HG02981 (cell line): ENCODE measurements at regions not wholly inside any gene's neighbourhood (a gene's known extent, or its start where the extent isn't known, plus 50 kb on each side); places are given as distances from the start of the nearest gene placed in this dataset.
"Not testable (repeated sequence)": the region's sequence is repeated elsewhere in the genome, so short reads cannot be mapped to it uniquely, and the experiment has no call there.

Source experiments
- ATAC-seq: cut with Tn5 transposase; IDR thresholded peaks from one replicate; pipeline ENCODE4 v1.9.1; 2021; ENCODE audit warnings: mild to moderate bottlenecking, moderate library complexity; ENCODE audit not compliant: unreplicated experiment

DNA sequence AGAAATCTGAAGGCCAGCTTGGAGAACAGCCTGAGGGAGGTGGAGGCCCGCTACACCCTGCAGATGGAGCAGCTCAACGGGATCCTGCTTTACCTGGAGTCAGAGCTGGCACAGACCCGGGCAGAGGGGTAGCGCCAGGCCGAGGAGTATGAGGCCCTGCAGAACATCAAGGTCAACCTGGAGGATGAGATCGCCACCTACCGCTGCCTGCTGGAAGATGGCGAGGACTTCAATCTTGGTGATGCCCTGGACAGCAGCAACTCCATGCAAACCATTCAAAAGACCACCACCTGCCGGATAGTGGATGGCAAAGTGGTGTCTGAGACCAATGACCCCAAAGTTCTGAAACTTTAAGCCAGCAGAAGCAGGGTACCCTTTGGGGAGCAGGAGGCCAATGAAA is 318.4 kb downstream of the ZFHX3 start:
- not testable (repeated sequence) for ATAC-seq

DNA sequence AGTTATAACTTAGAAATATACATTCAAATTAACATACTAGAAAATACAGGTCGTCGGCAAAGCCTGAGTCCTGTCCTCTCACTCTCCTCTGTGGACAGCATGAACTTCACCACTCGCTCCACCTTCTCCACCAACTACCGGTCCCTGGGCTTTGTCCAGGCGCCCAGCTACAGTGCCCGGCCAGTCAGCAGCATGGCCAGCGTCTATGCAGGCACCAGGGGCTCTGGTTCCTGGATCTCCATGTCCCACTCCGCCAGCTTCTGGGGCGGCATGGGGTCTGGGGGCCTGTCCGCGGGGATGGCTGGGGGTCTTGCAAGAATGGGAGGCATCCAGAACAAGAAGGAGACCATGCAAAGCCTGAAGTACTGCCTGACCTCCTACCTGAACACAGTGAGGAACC is 319.4 kb downstream of the ZFHX3 start:
- ATAC-seq, result no peak

DNA sequence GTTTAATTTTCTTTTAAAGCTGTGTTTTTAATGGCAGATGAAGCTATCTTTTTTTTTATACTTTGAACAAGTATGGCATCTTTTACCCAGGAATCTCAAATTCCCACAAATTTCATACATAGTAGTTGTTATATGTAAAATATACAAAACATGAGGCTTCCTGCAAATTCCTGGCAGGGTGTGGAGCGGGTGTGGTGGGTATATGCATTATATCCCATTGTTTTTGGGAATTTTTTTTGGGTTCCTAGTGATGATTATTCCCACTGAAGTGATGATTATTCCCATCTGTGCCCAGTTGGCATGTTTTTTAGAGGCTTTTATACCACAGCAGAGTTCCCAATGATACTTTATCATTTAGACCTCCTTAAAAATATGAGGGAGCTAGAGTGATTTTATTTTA is 320.4 kb downstream of the ZFHX3 start:
- ATAC-seq, result no peak

DNA sequence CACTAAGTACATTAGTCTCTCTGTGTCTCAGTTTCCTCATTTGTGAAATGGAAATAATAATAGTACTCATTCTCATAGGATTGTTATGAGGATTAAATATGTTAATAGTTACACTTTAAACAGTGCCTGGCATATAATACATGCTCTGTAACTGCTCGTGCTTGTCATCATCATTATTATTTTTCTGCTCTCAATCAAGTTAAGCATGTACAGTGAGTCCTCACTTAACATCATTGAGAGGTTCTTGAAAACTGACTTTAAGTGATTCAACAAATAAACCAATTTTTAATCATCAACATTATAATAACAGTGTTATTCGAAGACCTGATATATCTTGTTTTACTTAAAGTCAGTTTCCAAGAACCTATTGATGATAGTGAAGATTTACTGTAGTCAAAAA is 322.3 kb downstream of the ZFHX3 start:
- no peak for ATAC-seq

DNA sequence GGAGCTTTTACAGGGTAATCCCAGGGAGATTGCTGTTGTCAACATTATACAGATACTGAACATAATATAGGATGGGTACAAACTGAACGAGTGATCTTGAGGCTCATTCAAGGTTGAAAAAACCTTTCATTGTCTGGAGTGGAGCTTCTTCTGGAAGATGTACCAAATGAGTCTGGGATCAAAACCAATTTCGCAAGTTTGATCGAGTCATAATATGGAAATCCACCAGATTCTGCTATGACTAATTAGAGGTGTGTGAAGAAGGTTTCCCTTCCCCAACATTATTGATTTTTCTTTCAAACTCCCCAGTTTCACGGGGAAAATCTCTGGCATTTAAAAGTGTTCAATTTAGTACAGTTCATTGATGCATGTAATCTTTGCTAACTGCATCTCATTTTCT is 324.1 kb downstream of the ZFHX3 start:
- ATAC-seq, result no peak

DNA sequence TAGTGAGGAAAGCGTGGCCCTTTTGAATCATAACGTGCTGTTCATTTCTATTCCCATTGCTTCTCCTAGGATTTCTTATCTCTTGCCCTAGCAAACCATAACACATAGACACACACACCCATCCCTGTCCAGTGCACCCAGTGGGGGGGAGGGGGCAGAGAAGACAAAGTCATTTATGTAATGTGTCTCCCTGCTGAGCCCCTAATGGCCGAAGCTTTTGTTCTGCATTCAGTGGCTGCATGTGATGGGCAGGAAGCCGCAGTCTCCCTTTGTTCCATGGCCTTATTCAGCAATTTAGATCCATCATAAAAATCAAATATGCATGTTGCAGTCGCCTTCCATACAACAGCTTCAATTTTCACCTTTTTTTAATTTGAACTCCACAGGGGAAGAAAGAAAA is 325.4 kb downstream of the ZFHX3 start:
- no peak for ATAC-seq

DNA sequence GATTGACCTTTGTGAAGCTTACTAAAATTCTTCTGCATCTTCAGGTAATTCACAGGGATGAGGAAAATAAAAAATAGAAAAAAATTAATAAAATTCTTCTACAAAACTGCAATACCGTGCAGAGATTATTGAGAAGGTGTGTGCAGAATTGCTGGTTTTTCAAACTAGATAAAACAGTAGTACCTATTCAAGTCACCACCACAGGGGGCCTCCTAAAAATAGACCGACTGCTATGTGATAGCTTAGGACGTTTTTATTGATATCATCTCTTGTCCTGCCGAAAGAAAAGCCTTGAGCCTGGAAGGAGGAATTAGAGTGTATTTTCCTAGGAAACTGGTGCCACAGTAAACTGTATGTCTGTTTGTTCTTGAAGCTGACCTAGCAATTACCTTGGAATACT is 325.9 kb downstream of the ZFHX3 start:
- no peak for ATAC-seq

DNA sequence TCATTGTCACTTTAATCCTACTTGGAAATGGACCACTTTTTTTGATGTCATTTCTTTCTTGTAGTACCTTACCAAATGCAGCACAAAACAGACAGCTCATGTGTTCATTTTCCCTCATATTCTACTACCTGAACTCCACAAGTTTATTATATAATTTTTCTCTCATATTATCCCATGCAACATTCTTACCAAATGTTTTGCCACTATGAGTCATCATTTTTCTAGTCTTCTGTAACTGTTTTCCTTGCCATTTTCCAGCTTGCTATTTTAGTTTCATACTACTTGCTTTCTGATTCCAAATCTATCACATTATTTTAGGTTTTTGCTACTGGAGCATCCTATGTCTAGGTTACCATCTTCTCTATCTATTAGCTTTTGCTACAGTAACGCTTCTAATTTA is 332.7 kb downstream of the ZFHX3 start:
- ATAC-seq, result no peak

DNA sequence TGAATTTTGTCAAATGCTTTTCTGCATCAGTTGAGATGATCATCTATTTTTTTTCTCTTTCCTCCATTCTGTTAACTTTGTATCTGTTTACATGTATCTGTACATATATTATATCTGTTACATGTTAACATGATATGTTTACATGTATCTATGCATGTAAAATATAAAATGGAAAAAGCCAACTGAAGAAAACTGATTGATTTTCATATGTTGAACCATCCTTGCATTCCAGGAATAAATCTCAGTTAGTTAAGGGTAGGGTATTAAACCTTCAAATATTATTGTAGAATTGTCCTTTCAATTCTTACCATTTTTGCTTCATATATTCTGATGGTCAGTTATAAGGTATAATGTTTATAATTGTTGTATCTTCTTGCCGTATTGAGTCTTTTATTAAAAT is 336.1 kb downstream of the ZFHX3 start:
- no peak for ATAC-seq

DNA sequence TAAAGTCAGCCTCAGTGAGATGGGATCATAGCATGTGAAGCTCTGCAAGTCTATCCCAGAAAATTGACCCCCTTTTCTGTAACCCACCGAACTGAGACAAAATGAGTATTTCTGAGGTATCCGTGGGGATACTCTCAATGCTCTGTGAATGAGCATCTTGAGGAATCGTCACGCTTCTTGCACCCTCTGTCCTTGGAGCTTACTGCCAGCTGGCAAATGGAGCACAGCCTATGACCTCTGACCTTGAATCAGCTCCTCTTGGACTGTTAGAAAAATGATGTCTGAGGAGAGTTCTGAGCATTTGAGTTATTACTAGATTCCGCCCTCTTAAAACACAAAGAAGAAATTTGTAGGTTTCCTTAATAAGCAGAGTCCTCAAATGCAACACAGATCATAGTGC is 342.1 kb downstream of the ZFHX3 start:
- ATAC-seq, result no peak

DNA sequence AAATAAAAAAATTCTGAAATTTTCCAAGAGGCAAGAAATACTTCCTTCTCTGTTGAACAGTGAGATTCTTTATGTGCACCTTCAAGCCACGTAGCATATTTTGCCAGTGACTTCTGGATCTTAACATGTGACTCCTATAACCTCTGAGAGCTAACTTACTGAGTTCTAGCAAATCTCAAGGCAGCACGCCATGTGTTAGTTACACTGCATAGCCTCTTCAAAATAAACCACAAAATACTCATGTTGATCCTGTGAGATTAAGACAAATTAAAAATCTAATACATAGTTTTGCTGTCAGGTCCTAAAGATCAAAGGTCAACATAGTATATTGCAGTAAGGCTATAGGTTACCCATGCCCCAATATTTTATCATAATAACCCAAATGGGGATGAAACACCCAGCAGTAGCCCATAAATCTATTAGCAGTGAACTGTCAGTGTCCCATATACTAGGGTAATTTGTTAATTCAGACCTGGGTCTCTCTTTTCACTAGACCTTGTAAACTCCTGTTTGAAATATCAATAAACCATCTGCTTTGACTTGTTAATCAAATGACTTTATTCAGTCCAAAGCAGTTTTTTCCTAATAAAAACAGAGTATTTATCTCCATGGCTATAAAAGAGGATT is 343.1 kb downstream of the ZFHX3 start:
- ATAC-seq, result no peak

DNA sequence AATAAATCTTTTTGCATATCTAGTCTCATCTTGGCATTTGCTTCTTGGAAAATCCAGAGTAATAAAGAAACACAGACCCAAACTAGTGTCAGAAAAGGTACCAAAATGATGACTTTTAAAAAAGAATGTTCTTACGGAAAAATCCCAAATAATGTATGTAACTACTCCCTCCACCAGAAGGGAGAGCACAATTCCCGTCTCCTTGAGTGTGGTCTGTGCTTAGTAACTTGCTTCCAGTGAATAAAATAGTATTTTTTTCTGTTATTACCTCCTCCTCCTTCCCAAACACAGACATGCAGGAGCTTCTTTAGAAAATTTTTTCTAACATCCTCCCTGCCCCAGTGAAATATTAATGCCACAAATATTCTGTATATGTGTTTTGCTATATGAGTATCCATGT is 358.1 kb downstream of the ZFHX3 start:
- no peak for ATAC-seq

DNA sequence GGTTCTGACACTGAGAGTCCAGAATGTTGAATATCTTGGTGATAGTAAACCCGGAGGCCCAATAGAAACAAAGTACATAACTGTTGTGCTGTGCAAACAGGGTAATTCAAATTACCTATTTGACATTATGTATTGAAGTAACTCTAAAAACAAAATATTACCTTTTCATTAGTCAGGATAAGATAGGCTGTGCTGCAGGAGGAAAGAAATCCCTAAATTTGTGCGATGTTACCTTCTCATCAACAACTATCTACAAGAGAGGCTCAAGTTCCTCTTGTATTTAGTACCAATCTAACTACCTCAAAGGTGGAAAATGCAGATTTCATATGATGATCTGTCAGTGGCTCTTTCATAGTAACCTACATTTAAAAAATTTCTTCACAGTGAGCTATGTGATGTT is 367.2 kb downstream of the ZFHX3 start:
- no peak for ATAC-seq

DNA sequence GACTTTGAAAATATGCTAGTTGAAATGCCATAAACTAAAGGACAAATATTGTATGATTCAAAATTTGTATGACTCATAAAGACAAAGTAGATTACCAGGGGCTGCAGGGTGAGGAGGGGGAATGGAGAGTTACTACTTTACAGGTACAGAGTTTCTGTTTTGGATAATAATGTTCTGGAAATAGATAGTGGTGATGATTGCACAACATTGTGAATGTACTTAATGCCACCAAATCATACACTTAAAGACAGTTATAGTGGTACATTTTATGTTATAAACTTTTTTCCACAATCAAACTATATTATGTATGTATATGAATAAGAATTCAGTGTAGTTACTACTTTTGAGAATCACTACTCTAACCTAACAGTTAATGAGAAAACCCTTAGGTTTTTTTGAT is 368.1 kb downstream of the ZFHX3 start:
- no peak for ATAC-seq

DNA sequence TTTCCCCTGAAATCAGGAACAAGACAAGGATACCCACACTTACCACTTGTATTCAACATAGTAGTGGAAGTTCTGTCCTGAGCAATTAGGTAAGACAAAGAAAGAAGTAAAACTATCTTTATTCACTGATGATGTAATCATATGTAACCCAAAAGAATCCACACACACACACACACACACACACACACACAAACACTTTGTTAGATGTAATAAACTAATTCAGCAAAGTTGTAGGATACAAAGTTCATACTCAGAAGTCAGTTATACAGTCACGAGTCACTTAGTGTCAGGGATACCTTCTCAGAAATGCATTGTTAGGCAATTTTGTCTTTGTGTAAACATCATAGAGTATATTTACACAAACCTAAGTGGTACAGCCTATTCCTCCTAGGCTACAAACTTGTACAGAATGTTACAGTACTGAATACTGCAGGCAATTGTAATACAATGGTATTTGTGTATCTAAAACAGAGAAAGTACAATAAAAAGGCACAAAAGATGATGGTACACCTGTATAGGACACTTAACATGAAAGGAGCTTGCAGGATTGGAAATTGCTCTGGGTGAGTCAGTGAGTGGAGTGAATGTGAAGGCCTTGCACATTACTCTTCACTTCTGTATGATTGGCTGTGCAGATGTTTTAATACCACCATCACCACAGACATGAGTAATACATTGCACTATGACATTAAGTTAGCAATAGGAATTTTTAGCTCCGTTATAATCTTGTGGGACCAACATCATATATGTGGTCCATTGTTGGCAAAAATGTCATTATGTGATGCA is 370.1 kb downstream of the ZFHX3 start:
- ATAC-seq, result no peak

DNA sequence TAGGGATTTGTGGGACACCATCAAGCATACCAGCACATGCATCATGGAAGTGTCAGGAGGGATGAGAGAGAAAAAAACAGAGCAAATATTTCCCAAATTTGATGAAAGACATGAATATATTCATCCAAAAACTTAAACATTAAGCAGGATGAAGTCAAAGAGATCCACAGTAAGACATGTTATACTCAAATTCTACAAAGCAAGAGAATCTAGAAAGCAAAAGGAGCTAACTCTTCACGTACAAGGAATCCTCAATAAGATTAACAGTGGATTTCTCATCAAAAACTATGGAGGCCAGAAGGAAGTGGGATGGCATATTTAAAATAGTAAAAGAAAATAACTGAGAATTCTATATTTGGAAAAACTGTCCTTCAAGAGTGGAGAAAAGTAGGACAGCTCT is 374.8 kb downstream of the ZFHX3 start:
- no peak for ATAC-seq

DNA sequence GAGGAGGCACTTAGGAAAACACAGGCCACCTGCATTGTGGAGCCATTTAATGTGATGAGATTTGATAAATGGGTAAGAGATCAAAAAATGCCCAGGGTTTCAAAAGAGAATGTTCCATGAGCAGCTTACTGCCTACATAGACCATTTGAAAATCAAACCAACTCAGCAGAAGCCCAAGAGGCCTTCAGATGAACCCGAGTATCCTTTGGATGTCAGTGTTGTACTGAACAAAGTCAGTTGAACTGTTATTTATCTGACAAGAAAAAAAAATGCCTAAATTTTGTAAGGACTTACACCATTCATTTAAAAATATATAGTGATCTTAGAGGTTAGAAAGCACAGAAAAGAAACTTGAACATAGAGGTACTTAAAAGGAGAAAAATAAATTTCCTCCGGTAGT is 381.7 kb downstream of the ZFHX3 start:
- ATAC-seq, result no peak

DNA sequence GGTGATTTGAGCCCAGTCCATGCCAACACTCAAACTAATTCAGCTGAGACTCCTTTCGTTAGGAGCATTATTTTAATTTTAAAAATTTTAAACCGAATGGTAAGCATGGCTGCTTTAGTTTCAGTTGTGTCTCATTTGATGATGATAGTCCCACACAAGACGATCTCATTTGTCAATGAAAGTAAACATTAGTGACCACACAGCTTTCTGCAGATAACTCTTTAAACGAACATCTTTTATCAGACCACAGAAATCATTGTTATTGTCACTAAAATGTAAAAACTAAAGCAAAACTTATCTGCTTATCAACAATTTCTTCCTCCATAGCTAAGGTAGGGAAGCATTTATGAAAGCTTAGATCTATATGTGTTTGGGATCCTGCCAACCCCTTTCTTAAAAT is 382.2 kb downstream of the ZFHX3 start:
- no peak for ATAC-seq

DNA sequence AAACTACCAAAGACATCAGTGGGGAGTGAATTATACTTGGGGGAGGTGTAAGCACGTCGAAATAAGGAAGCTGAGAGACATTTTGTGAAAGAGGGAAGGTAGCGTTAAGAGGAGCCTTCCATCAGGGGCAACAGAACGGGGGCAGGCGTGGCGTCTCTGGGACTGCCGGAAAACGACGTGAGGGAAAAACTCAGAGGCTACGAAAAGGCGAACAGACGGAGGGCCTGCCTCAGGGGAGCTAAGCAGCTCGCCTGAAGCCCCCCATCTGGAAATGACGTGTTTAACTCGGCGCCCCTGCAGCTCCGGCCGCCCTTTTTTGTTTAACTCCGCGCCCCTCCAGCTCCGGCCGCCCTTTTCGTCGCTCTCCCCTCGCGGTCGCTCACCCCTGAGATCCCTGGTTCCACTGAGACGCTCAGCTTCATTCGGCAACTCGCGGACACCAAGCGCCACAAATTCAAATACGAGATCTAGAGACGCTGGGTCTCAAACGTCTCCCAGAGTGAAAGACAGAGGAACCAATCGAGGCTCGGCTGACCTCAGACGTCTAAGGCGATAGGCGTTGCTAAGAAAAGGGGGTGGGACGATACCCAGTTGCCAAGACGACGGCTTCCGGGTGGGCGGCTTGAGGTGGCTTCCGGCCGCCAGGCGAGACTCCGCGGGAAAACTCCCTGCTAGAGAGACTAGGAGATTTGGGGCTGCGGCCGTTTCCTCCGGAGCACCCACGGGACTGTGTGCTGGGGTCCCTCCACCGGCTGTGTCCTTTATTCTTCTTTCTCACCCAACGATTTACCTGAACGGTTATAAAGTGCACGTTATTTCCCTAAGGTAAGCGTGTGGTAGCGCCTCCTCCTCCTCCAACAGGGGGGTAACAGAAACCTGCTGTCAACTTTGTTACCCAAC is 383.2 kb downstream of the ZFHX3 start:
- ATAC-seq, result peak; percentile 99

DNA sequence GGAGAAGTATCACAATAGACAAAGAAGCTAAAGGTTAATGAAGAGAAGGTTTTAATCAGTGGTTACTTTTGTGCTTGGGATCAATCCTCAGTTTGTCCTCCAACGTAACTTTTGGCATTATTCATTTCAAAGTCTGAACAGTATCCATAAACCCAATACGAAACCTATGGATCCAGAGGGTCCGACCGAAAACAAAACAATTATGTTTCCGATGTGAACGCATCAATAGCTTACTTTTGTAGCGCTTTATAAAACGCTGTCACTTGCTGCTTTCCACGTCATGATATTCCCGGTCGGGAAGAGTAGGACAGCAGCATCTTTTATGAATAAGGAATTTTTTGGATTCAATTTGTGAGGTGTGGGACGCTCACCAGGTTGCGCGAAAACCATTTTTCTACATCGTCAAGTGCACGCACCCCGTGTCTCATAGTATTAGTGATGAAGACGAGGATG is 383.8 kb downstream of the ZFHX3 start:
- no peak for ATAC-seq

DNA sequence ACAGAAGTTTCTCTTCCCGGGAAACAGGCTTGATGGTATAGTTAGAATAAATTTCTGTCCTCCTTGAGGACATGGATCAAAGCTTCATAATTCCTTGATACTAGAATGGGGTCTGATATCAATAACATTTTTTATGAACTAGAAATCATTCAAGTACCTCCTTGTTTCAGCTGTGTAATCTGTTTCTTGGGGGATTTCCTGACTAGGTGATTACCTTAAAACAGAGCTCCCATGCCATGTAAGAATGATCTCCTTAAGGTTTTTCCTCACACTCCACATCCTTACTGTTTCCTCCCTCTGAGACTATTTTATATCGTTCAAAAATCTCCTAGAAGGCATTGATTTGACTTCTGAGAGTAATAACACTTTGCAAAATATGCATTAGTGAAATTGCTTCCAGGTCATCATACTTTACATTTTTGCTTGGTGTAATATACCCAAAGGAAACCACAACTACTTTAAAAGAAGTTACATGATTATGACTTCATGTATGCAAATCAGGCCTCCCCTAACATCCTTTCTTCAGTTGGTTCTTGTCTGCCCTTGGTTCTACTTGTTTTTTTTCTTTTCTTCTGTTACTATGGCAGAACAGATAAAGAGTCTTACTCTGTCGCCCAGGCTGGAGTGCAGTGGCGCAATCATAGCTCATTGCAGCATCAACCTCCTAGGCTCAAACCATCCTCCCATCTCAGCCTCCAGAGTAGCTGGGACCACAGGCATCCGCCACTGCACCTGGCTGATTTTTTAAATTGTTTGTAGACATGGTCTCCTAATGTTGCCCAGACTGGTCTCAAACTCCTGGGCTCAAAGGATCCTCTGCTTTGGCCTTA is 388.8 kb downstream of the ZFHX3 start:
- ATAC-seq, result no peak
